HepG2 (cell line): ENCODE measurements at regions not wholly inside any gene's neighbourhood (a gene's known extent, or its start where the extent isn't known, plus 50 kb on each side); places are given as distances from the start of the nearest gene placed in this dataset.

Experiments
- ATAC-seq: fragments of 200-7000 bp; cut with Tn5 transposase; 3 replicates; pipeline ENCODE4 v1.9.1; 2020; ENCODE audit warnings: mild to moderate bottlenecking, moderate library complexity
- BruUV-seq: library from RNA; stranded (reverse); fragments of 400-500 nt; replicated peaks from 2 replicates; lab custom pipeline; 2021; lab: Mats Ljungman, UMichigan
- CTCF ChIA-PET: fragments of 300-600 bp; formaldehyde crosslinking; extraction: SDS; loops from one replicate; lab custom pipeline; 2021; ENCODE audit warnings: low total read pairs, inconsistent platforms, low intra/inter-chr PET ratio; lab: Yijun Ruan, JAX
- POLR2A ChIA-PET: fragments of 350-600 bp; sonication (Branson Sonifier 250); formaldehyde crosslinking; loops from one replicate; lab custom pipeline; 2020; ENCODE audit warnings: antibody characterized with exemption, inconsistent platforms; lab: Yijun Ruan, JAX
- DNase-seq: peaks from one replicate; pipeline ENCODE4 v3.0.0-alpha.2; 2015; ENCODE audit warnings: low spot score
- FAIRE-seq: peaks from 3 replicates; lab custom pipeline; 2011; peaks lifted over from hg19 to GRCh38; lab: Jason Lieb, UNC
- H2AFZ ChIP-seq: one replicate; pipeline ENCODE4 v1.6.1; 2011; ENCODE audit warnings: low read length, inconsistent platforms
- H3K27ac ChIP-seq: fragments of 300-600 bp; 3 replicates; pipeline ENCODE4 v1.8.0; 2011; ENCODE audit warnings: mixed run types, mild to moderate bottlenecking, mixed read lengths, low read length, inconsistent platforms; ENCODE audit not compliant: insufficient read depth; ENCODE audit errors: extremely low read length
- H3K27me3 ChIP-seq, 2 experiments: fragments of 200-600 bp in 1 of 2; 2 replicates in 1 of 2; 3 replicates in 1 of 2; pipeline versions ENCODE4 v1.6.0 to v1.8.0; 2011; ENCODE audit warnings: low read length in 2 of 2, mild to moderate bottlenecking in 2 of 2, moderate library complexity in 2 of 2, inconsistent platforms in 1 of 2; ENCODE audit not compliant: insufficient read depth in 2 of 2, control insufficient read depth in 1 of 2
- H3K36me3 ChIP-seq, 2 experiments: fragments of 200-600 bp in 1 of 2; replicated peaks in 1 of 2; 2 replicates in 1 of 2; 3 replicates in 1 of 2; pipeline versions ENCODE4 v1.5.1 to v1.8.0; 2011; ENCODE audit warnings: low read length in 2 of 2, inconsistent platforms in 1 of 2; ENCODE audit not compliant: insufficient read depth in 2 of 2, control insufficient read depth in 1 of 2
- H3K4me1 ChIP-seq: 2 replicates; pipeline ENCODE4 v1.5.1; 2012; ENCODE audit warnings: low read length, inconsistent platforms; ENCODE audit not compliant: insufficient read depth
- H3K4me2 ChIP-seq: 2 replicates; pipeline ENCODE4 v1.6.0; 2011; ENCODE audit warnings: low read depth, low read length, inconsistent platforms
- H3K4me3 ChIP-seq, 3 experiments: fragments of 200-600 bp in 1 of 3; sonication (generic), shearing (Covaris generic) in 1 of 3; replicated peaks in 1 of 3; 2 replicates each; pipeline ENCODE4 v1.5.1; 2011 to 2016; ENCODE audit warnings: low read length in 3 of 3, inconsistent platforms in 2 of 3, low read depth in 2 of 3, mild to moderate bottlenecking in 2 of 3, control low read depth in 1 of 3, mixed read lengths in 1 of 3; ENCODE audit not compliant: insufficient read depth in 1 of 3
- H3K79me2 ChIP-seq: one replicate; pipeline ENCODE4 v1.6.1; 2011; ENCODE audit warnings: low read length, inconsistent platforms; ENCODE audit not compliant: insufficient read depth
- H3K9ac ChIP-seq: 2 replicates; pipeline ENCODE4 v1.6.0; 2011; ENCODE audit warnings: mild to moderate bottlenecking, low read depth, low read length, inconsistent platforms; ENCODE audit not compliant: insufficient read depth
- H3K9me3 ChIP-seq: 2 replicates; pipeline ENCODE4 v1.5.1; 2012; ENCODE audit warnings: mild to moderate bottlenecking, low read length
- H4K20me1 ChIP-seq: 2 replicates; pipeline ENCODE4 v1.6.0; 2011; ENCODE audit warnings: inconsistent platforms, mild to moderate bottlenecking, low read length, moderate library complexity; ENCODE audit not compliant: insufficient read depth
- ADNP ChIP-seq: sonication (generic); formaldehyde crosslinking; IDR thresholded peaks from 2 replicates; pipeline ENCODE4 v1.4.0; 2020; ENCODE audit warnings: missing genetic modification reagents
- DNMT3B ChIP-seq: conservative IDR thresholded peaks from 2 replicates; pipeline ENCODE4 v1.6.1; 2016; ENCODE audit warnings: missing biosample characterization, control low read depth
- MTA1 ChIP-seq: sonication (generic); formaldehyde crosslinking; IDR thresholded peaks from 2 replicates; pipeline ENCODE4 v1.4.0; 2020; ENCODE audit warnings: missing genetic modification reagents, mild to moderate bottlenecking, borderline replicate concordance
- NFIC ChIP-seq: IDR thresholded peaks from 2 replicates; pipeline ENCODE4 v1.6.1; 2012; ENCODE audit warnings: mild to moderate bottlenecking, low read length, inconsistent platforms
- RBM22 ChIP-seq: fragments of 200-400 bp; formaldehyde crosslinking; optimal IDR thresholded peaks from 2 replicates; pipeline ENCODE3; 2017; ENCODE audit warnings: mild to moderate bottlenecking, low read length, moderate library complexity
- SNRNP70 ChIP-seq: fragments of 200-400 bp; formaldehyde crosslinking; IDR thresholded peaks from 2 replicates; pipeline ENCODE4 v1.6.1; 2017; ENCODE audit warnings: mild to moderate bottlenecking, low read depth, low read length, moderate library complexity
- TRAFD1 ChIP-seq: sonication (generic); formaldehyde crosslinking; IDR thresholded peaks from 2 replicates; pipeline ENCODE4 v1.5.1; 2020; ENCODE audit warnings: missing genetic modification reagents, mild to moderate bottlenecking, borderline replicate concordance
- ZBTB20 ChIP-seq: sonication (generic); formaldehyde crosslinking; IDR thresholded peaks from 2 replicates; pipeline ENCODE4 v1.8.1; 2023; ENCODE audit warnings: missing genetic modification reagents, low read depth, mild to moderate bottlenecking, borderline replicate concordance
- ZBTB7B ChIP-seq: sonication (generic); formaldehyde crosslinking; IDR thresholded peaks from 2 replicates; pipeline ENCODE4 v1.4.0; 2020; ENCODE audit warnings: missing genetic modification reagents
- ZNF678 ChIP-seq: sonication (generic); formaldehyde crosslinking; IDR thresholded peaks from 2 replicates; pipeline ENCODE4 v1.4.0; 2020; ENCODE audit warnings: mild to moderate bottlenecking, missing genetic modification reagents
- ZNF839 ChIP-seq: sonication (generic); formaldehyde crosslinking; IDR thresholded peaks from 2 replicates; pipeline ENCODE4 v1.4.0; 2020; ENCODE audit warnings: missing genetic modification reagents, mild to moderate bottlenecking, borderline replicate concordance
- WGBS: methylation state at CpG from one replicate; pipeline ENCODE4 v1.1.6; 2017; ENCODE audit warnings: low lambda C conversion rate; 5-methylcytosine and 5-hydroxymethylcytosine counted together
- in situ Hi-C: cut with HindIII; loops from 2 replicates; pipeline ENCODE4 v1.10.0; 2017; ENCODE audit warnings: low pct_unique_long_range_greater_than_20kb; ENCODE audit not compliant: extremely low pct_ligation_motif_present
- intact Hi-C: fragments of 100-400 bp; cut with micrococcal nuclease; formaldehyde crosslinking; loops from one replicate; pipeline ENCODE4 v1.10.0; 2022; ENCODE audit not compliant: unreplicated experiment

- ATAC-seq (no peak), DNase-seq (no peak), FAIRE-seq (no peak)
- BruUV-seq: no TSS peak
- Histone ChIP-seq H3K4me2 (no peak overlapping the region), H3K36me3 (no peaks in the 10 kb centered on the region), H2AFZ (no peak overlapping the region), H3K79me2 (no peaks in the 10 kb centered on the region), H3K27me3 (no peaks in the 10 kb centered on the region), H3K9me3 (peaks cover 31% of the 10 kb centered on the region), H3K4me3 (no peak overlapping the region), H3K9ac (no peak overlapping the region), H3K4me1 (no peaks in the 10 kb centered on the region), H4K20me1 (no peaks in the 10 kb centered on the region), H3K27ac (no peak overlapping the region)
- ChIA-PET POLR2A (no interaction called here), CTCF (no interaction called here)
- TF ChIP-seq ZBTB7B (CRISPR knock-in tag): no peak
- TF ChIP-seq MTA1 (CRISPR knock-in tag): no peak
- no peak for TF ChIP-seq ZNF678 (CRISPR knock-in tag)
- no peak for TF ChIP-seq ZNF839 (CRISPR knock-in tag)
- no peak for TF ChIP-seq ZBTB20 (CRISPR knock-in tag)
- TF ChIP-seq TRAFD1 (CRISPR knock-in tag): no peak
- no peak for TF ChIP-seq RBM22
- no peak for TF ChIP-seq DNMT3B
- no peak for TF ChIP-seq SNRNP70
- no peak for TF ChIP-seq ADNP
- TF ChIP-seq NFIC: no peak
- in situ Hi-C loops: no loop called here
- intact Hi-C loops: no loop called here
- WGBS: 2% methylated on average over 2 of the region's 2 CpGs
Observed at GRCh38 chr4:34245276-34245675, 1999.0 kb downstream of the ARAP2 start.
